Esophagus squamous epithelium (tissue), 4 donors: ENCODE measurements at regions not wholly inside any gene's neighbourhood (a gene's known extent, or its start where the extent isn't known, plus 50 kb on each side); places are given as distances from the start of the nearest gene placed in this dataset.

ENCODE experiments used
- POLR2A ChIP-seq, 4 donors: fragments of 450-650 bp; IDR thresholded peaks; one replicate each; pipeline ENCODE4 v1.6.1; 2017; ENCODE audit warnings: antibody characterized with exemption in 4 of 4, mild to moderate bottlenecking in 4 of 4, moderate library complexity in 3 of 4
- TF ChIP-seq, protein P1 (sequence below), 6 experiments: fragments of 450-650 bp in 4 of 6; fragments of 200-600 bp in 2 of 6; sonication (generic) in 2 of 6; IDR thresholded peaks; one replicate each; pipeline ENCODE4 v1.5.1; 2016 to 2019; ENCODE audit warnings: antibody characterized with exemption in 6 of 6, mild to moderate bottlenecking in 4 of 6, moderate library complexity in 4 of 6

DNA sequence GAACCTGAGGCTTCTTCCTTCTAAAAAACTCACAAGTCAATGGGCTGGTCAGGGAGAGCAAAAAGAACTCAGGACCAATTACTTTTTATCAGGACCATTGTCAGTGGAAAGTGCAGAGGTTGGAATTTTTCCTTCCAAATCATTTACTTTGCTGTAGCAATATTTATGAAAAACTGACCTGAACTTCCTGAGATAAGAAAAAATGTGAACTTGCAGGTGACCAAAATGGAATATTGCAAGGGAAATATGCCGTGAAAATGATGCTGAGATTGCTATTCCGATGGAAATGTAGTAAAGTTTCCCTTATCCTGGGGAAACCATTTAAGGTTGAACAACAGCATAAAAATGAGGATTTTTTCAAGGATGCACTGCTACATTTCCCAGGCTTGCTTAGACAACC lies 148.3 kb upstream of the PFKP start:
- TF ChIP-seq, protein P1, sequence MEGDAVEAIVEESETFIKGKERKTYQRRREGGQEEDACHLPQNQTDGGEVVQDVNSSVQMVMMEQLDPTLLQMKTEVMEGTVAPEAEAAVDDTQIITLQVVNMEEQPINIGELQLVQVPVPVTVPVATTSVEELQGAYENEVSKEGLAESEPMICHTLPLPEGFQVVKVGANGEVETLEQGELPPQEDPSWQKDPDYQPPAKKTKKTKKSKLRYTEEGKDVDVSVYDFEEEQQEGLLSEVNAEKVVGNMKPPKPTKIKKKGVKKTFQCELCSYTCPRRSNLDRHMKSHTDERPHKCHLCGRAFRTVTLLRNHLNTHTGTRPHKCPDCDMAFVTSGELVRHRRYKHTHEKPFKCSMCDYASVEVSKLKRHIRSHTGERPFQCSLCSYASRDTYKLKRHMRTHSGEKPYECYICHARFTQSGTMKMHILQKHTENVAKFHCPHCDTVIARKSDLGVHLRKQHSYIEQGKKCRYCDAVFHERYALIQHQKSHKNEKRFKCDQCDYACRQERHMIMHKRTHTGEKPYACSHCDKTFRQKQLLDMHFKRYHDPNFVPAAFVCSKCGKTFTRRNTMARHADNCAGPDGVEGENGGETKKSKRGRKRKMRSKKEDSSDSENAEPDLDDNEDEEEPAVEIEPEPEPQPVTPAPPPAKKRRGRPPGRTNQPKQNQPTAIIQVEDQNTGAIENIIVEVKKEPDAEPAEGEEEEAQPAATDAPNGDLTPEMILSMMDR (IDR thresholded peaks at IDR 0.05) = no peak
- no peak for TF ChIP-seq POLR2A (IDR thresholded peaks at IDR 0.05)
